ENCODE measurements at regions not wholly inside any gene's neighbourhood (a gene's known extent, or its start where the extent isn't known, plus 50 kb on each side); places are given as distances from the start of the nearest gene placed in this dataset.

DNA sequence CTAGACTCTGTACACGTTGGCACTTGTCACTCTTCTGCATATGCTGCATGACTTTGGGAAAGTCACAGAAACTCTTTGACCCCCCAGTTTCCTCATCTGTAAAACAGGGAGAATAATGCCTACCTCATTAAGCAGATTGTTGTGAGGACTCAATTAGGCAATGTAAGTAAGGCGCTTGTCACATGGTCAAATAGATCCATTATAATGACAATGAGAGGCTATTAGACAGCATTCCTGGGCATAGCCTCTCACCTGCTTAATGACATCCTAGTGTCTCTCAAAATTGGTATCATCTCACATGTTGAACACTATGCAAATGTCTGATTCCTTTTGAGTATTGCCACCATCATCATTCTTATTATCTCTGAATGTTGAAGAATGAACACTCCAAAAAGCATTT is 172.6 kb upstream of the JADE1 start:
- TF ChIP-seq, protein P1, sequence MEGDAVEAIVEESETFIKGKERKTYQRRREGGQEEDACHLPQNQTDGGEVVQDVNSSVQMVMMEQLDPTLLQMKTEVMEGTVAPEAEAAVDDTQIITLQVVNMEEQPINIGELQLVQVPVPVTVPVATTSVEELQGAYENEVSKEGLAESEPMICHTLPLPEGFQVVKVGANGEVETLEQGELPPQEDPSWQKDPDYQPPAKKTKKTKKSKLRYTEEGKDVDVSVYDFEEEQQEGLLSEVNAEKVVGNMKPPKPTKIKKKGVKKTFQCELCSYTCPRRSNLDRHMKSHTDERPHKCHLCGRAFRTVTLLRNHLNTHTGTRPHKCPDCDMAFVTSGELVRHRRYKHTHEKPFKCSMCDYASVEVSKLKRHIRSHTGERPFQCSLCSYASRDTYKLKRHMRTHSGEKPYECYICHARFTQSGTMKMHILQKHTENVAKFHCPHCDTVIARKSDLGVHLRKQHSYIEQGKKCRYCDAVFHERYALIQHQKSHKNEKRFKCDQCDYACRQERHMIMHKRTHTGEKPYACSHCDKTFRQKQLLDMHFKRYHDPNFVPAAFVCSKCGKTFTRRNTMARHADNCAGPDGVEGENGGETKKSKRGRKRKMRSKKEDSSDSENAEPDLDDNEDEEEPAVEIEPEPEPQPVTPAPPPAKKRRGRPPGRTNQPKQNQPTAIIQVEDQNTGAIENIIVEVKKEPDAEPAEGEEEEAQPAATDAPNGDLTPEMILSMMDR (IDR thresholded peaks at IDR 0.05): no peak
- TF ChIP-seq TCF7L2 (IDR thresholded peaks at IDR 0.05; ENCODE audit: low read depth, low read length): no peak
